ENCODE measurements at regions not wholly inside any gene's neighbourhood (a gene's known extent, or its start where the extent isn't known, plus 50 kb on each side); places are given as distances from the start of the nearest gene placed in this dataset.

- DNase-seq, result no peak
Measured at GRCh38 chr1:86228546-86228945, 72.0 kb upstream of the COL24A1 start.

- no peak for DNase-seq
Measured at GRCh38 chr1:86227026-86227425, 70.5 kb upstream of the COL24A1 start.

- DNase-seq, result no peak
Measured at GRCh38 chr1:86226204-86226603, 69.6 kb upstream of the COL24A1 start.

GRCh38 chr1:86224651-86225310, 68.2 kb upstream of the COL24A1 start:
- no peak for DNase-seq

GRCh38 chr1:86218859-86219258, 62.3 kb upstream of the COL24A1 start:
- no peak for DNase-seq

DNA sequence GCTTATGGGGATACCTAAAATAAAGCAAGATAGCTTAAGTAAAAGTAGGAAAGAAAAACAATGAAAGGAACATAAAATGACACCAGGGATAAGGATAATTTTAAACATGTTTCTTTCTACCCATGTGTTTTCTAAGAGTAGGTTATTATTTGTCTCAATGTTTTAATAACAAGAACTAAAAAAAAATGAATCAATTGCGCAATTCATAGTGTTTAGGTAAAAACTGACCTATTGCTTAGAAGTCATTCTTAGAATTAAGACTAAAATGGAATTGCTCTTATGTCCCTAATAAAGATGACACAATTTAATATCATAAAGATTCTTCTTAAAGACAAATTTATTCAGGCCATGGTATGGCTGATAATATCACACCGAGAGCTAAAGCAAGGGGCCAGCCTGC, 58.0 kb upstream of the COL24A1 start:
- no peak for DNase-seq

GRCh38 chr1:86209346-86209745, 52.8 kb upstream of the COL24A1 start:
- no peak for DNase-seq

DNA sequence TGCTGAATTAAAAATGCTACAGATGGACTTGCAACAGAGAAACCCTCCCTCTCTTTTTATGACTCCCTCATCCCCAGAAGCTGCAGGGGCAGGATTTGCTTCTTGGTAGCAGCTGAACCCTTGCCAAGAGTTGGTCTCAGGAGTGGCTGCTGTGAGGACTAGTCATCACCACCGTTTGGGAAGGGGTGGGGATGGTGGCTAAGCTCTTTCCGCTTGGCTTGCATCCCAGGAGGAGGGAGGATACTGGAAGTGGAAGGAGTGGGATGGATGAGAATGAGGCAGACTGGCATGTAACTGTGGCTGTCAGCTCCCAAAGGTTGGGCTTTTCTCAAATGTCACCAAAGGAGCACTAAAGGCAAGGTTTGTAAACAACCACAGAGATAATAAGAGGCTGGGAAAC, 50.8 kb upstream of the COL24A1 start:
- DNase-seq, result peak; percentile 93

Data from left hindlimb (tissue), 1 donor.